ENCODE measurements at regions not wholly inside any gene's neighbourhood (a gene's known extent, or its start where the extent isn't known, plus 50 kb on each side); places are given as distances from the start of the nearest gene placed in this dataset.

GRCh38 chr16:61007694-61008093 lies 1028.5 kb downstream of the CDH8 start:
- Histone ChIP-seq H2AFZ (ENCODE audit: low read depth, low read length) (no peak overlapping the region), H3K4me2 (ENCODE audit: low read length) (no peak overlapping the region), H3K9me3 (ENCODE audit: low read length) (no peaks in the 10 kb centered on the region), H3K4me3 (ENCODE audit: low read length) (no peak overlapping the region), H3K36me3 (ENCODE audit: insufficient read depth, low read length) (no peaks in the 10 kb centered on the region), H3K9ac (ENCODE audit: low read length) (no peak overlapping the region), H3K9me2 (ENCODE audit: insufficient read depth, low read length) (no peaks in the 10 kb centered on the region), H3K27me3 (ENCODE audit: insufficient read depth, low read depth, low read length) (no peaks in the 10 kb centered on the region), H3K79me2 (replicated peaks; ENCODE audit: insufficient read depth, low read length) (no peaks in the 10 kb centered on the region), H3F3A (ENCODE audit: insufficient read depth, low read length, poor library complexity, severe bottlenecking) (no peaks in the 10 kb centered on the region), H3K27ac (ENCODE audit: low read length) (no peak overlapping the region), H4K20me1 (ENCODE audit: insufficient read depth) (no peaks in the 10 kb centered on the region)
- TF ChIP-seq EZH2 (IDR thresholded peaks at IDR 0.05; ENCODE audit: borderline replicate concordance, insufficient read depth, low read length, poor library complexity, severe bottlenecking) (no peak), EP300 (conservative IDR thresholded peaks at IDR 0.05; ENCODE audit: poor library complexity, severe bottlenecking) (peak; percentile 9), SMC3 (conservative IDR thresholded peaks at IDR 0.05; ENCODE audit: poor library complexity) (no peak), REST (IDR thresholded peaks at IDR 0.05; ENCODE audit: borderline replicate concordance) (no peak)

GRCh38 chr16:61005952-61006351 lies 1030.3 kb downstream of the CDH8 start:
- TF ChIP-seq MXI1 (conservative IDR thresholded peaks at IDR 0.05; ENCODE audit: poor library complexity, severe bottlenecking) = no peak
- TF ChIP-seq, protein P1, sequence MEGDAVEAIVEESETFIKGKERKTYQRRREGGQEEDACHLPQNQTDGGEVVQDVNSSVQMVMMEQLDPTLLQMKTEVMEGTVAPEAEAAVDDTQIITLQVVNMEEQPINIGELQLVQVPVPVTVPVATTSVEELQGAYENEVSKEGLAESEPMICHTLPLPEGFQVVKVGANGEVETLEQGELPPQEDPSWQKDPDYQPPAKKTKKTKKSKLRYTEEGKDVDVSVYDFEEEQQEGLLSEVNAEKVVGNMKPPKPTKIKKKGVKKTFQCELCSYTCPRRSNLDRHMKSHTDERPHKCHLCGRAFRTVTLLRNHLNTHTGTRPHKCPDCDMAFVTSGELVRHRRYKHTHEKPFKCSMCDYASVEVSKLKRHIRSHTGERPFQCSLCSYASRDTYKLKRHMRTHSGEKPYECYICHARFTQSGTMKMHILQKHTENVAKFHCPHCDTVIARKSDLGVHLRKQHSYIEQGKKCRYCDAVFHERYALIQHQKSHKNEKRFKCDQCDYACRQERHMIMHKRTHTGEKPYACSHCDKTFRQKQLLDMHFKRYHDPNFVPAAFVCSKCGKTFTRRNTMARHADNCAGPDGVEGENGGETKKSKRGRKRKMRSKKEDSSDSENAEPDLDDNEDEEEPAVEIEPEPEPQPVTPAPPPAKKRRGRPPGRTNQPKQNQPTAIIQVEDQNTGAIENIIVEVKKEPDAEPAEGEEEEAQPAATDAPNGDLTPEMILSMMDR (IDR thresholded peaks at IDR 0.05; ENCODE audit: poor library complexity, severe bottlenecking) = no peak
- H3K79me2 ChIP-seq (replicated peaks; ENCODE audit: insufficient read depth, low read length) = no peaks in the 10 kb centered on the region

GRCh38 chr16:61002479-61003204 lies 1033.6 kb downstream of the CDH8 start:
- no peak overlapping the region for H3K27ac ChIP-seq (ENCODE audit: low read length)
- TF ChIP-seq TAF1 (IDR thresholded peaks at IDR 0.05; ENCODE audit: low read depth) = no peak
- no peak for TF ChIP-seq MXI1 (conservative IDR thresholded peaks at IDR 0.05; ENCODE audit: poor library complexity, severe bottlenecking)
- TF ChIP-seq EP300 (conservative IDR thresholded peaks at IDR 0.05; ENCODE audit: poor library complexity, severe bottlenecking) = no peak
- TF ChIP-seq REST (IDR thresholded peaks at IDR 0.05; ENCODE audit: borderline replicate concordance) = no peak
- no peak for TF ChIP-seq EZH2 (IDR thresholded peaks at IDR 0.05; ENCODE audit: borderline replicate concordance, insufficient read depth, low read length, poor library complexity, severe bottlenecking)
- no peak for TF ChIP-seq POLR2AphosphoS5 (IDR thresholded peaks at IDR 0.05)
- no peak for TF ChIP-seq SMC3 (conservative IDR thresholded peaks at IDR 0.05; ENCODE audit: poor library complexity)
- TF ChIP-seq, protein P1 (IDR thresholded peaks at IDR 0.05; ENCODE audit: poor library complexity, severe bottlenecking) = no peak
- no peak for TF ChIP-seq RAD21 (conservative IDR thresholded peaks at IDR 0.05)

More at GRCh38 chr16:61005952-61006351, 1030.3 kb downstream of the CDH8 start:
- Histone ChIP-seq H3F3A (ENCODE audit: insufficient read depth, low read length, poor library complexity, severe bottlenecking) (no peaks in the 10 kb centered on the region), H3K9me3 (ENCODE audit: low read length) (no peaks in the 10 kb centered on the region), H3K27ac (ENCODE audit: low read length) (no peak overlapping the region), H3K36me3 (ENCODE audit: insufficient read depth, low read length) (no peaks in the 10 kb centered on the region), H3K9ac (ENCODE audit: low read length) (no peak overlapping the region), H2AFZ (ENCODE audit: low read depth, low read length) (no peak overlapping the region), H3K4me2 (ENCODE audit: low read length) (no peak overlapping the region), H3K27me3 (ENCODE audit: insufficient read depth, low read depth, low read length) (no peaks in the 10 kb centered on the region), H4K20me1 (ENCODE audit: insufficient read depth) (no peaks in the 10 kb centered on the region), H3K4me3 (ENCODE audit: low read length) (no peak overlapping the region), H3K9me2 (ENCODE audit: insufficient read depth, low read length) (no peaks in the 10 kb centered on the region)

More at GRCh38 chr16:61002479-61003204, 1033.6 kb downstream of the CDH8 start:
- Histone ChIP-seq H3K9me3 (ENCODE audit: low read length) (no peaks in the 10 kb centered on the region), H3K9me2 (ENCODE audit: insufficient read depth, low read length) (no peaks in the 10 kb centered on the region), H2AFZ (ENCODE audit: low read depth, low read length) (no peak overlapping the region), H3K4me2 (ENCODE audit: low read length) (no peak overlapping the region), H3K79me2 (replicated peaks; ENCODE audit: insufficient read depth, low read length) (no peaks in the 10 kb centered on the region), H4K20me1 (ENCODE audit: insufficient read depth) (no peaks in the 10 kb centered on the region), H3K36me3 (ENCODE audit: insufficient read depth, low read length) (no peaks in the 10 kb centered on the region), H3K9ac (ENCODE audit: low read length) (no peak overlapping the region), H3K27me3 (ENCODE audit: insufficient read depth, low read depth, low read length) (no peaks in the 10 kb centered on the region), H3K4me3 (ENCODE audit: low read length) (no peak overlapping the region), H3F3A (ENCODE audit: insufficient read depth, low read length, poor library complexity, severe bottlenecking) (no peaks in the 10 kb centered on the region)

Data from neural cell (in vitro differentiated cells).